ENCODE measurements at regions not wholly inside any gene's neighbourhood (a gene's known extent, or its start where the extent isn't known, plus 50 kb on each side); places are given as distances from the start of the nearest gene placed in this dataset.

GRCh38 chr3:194761384-194761783 lies 75.7 kb downstream of the FAM43A start:
- no peak for TF ChIP-seq SUZ12 (IDR thresholded peaks at IDR 0.05; ENCODE audit: extremely low read depth, insufficient read depth, insufficient read length)
- no peak for TF ChIP-seq YY1 (IDR thresholded peaks at IDR 0.05; ENCODE audit: insufficient read depth, insufficient read length)

Data from NT2/D1 (cell line).